ENCODE measurements at regions not wholly inside any gene's neighbourhood (a gene's known extent, or its start where the extent isn't known, plus 50 kb on each side); places are given as distances from the start of the nearest gene placed in this dataset.

- no peaks in the 10 kb centered on the region for H3K9me3 ChIP-seq (ENCODE audit: control insufficient read depth, insufficient read depth, low read length)
- H3K4me1 ChIP-seq (ENCODE audit: control insufficient read depth, insufficient read depth, low read length) = no peaks in the 10 kb centered on the region
- no peak for TF ChIP-seq CTCF (IDR thresholded peaks at IDR 0.05)
- H3K36me3 Mint-ChIP-seq = no peaks in the 10 kb centered on the region
- no peaks in the 10 kb centered on the region for H3K9me3 Mint-ChIP-seq
- DNase-seq (no peak), ATAC-seq (no peak)
- no peak overlapping the region for H3K4me3 ChIP-seq (ENCODE audit: low read length)
- peaks cover 0 to 3% of the 10 kb centered on the region in 2 donors for H3K4me1 Mint-ChIP-seq
- 79% methylated on average over 5 of the region's 5 CpGs for WGBS (ENCODE audit: insufficient coverage)
- no peaks in the 10 kb centered on the region for H3K27me3 Mint-ChIP-seq (ENCODE audit: low read depth in 2 of 2)
- no peaks in the 10 kb centered on the region for H3K27me3 ChIP-seq (ENCODE audit: control insufficient read depth, insufficient read depth, low read length)
- no peak overlapping the region for H3K27ac Mint-ChIP-seq
- no peak overlapping the region for H3K27ac ChIP-seq (ENCODE audit: low read length)
- H3K36me3 ChIP-seq (ENCODE audit: control insufficient read depth, insufficient read depth, low read length) = no peaks in the 10 kb centered on the region
- H3K4me3 Mint-ChIP-seq = no peak overlapping the region
- intact Hi-C loops (cut with micrococcal nuclease) = no loop called here
These were observed 64.7 kb upstream of the ST3GAL5 start for GRCh38 chr2:85953476-85953875.

GRCh38 chr2:85952196-85952734, 63.5 kb upstream of the ST3GAL5 start:
- DNase-seq (no peak), ATAC-seq (no peak)
- Mint-ChIP-seq H3K27ac (no peak overlapping the region), H3K9me3 (no peaks in the 10 kb centered on the region), H3K27me3 (ENCODE audit: low read depth in 2 of 2) (no peaks in the 10 kb centered on the region), H3K4me1 (peaks cover 0 to 3% of the 10 kb centered on the region in 2 donors), H3K36me3 (no peaks in the 10 kb centered on the region), H3K4me3 (no peak overlapping the region)
- Histone ChIP-seq H3K4me1 (ENCODE audit: control insufficient read depth, insufficient read depth, low read length) (no peaks in the 10 kb centered on the region), H3K4me3 (ENCODE audit: low read length) (no peak overlapping the region), H3K27ac (ENCODE audit: low read length) (no peak overlapping the region), H3K27me3 (ENCODE audit: control insufficient read depth, insufficient read depth, low read length) (no peaks in the 10 kb centered on the region), H3K9me3 (ENCODE audit: control insufficient read depth, insufficient read depth, low read length) (no peaks in the 10 kb centered on the region), H3K36me3 (ENCODE audit: control insufficient read depth, insufficient read depth, low read length) (no peaks in the 10 kb centered on the region)
- no peak for TF ChIP-seq CTCF (IDR thresholded peaks at IDR 0.05)
- intact Hi-C loops (cut with micrococcal nuclease) = no loop called here
- 84% methylated on average over 8 of the region's 8 CpGs for WGBS (ENCODE audit: insufficient coverage)

GRCh38 chr2:85951351-85952067, 62.7 kb upstream of the ST3GAL5 start:
- no peaks in the 10 kb centered on the region for H3K36me3 Mint-ChIP-seq
- no peak for DNase-seq
- TF ChIP-seq CTCF (IDR thresholded peaks at IDR 0.05) = no peak
- Histone ChIP-seq H3K27me3 (ENCODE audit: control insufficient read depth, insufficient read depth, low read length) (no peaks in the 10 kb centered on the region), H3K27ac (ENCODE audit: low read length) (no peak overlapping the region), H3K4me3 (ENCODE audit: low read length) (no peak overlapping the region), H3K36me3 (ENCODE audit: control insufficient read depth, insufficient read depth, low read length) (no peaks in the 10 kb centered on the region), H3K9me3 (ENCODE audit: control insufficient read depth, insufficient read depth, low read length) (no peaks in the 10 kb centered on the region), H3K4me1 (ENCODE audit: control insufficient read depth, insufficient read depth, low read length) (no peaks in the 10 kb centered on the region)
- 90% methylated on average over 11 of the region's 11 CpGs for WGBS (ENCODE audit: insufficient coverage)
- no peaks in the 10 kb centered on the region for H3K27me3 Mint-ChIP-seq (ENCODE audit: low read depth in 2 of 2)
- no peak for ATAC-seq
- no peak overlapping the region for H3K27ac Mint-ChIP-seq
- H3K4me1 Mint-ChIP-seq = peaks cover 0 to 3% of the 10 kb centered on the region in 2 donors
- H3K4me3 Mint-ChIP-seq = no peak overlapping the region
- intact Hi-C loops (cut with micrococcal nuclease) = no loop called here
- no peaks in the 10 kb centered on the region for H3K9me3 Mint-ChIP-seq

- WGBS (ENCODE audit: insufficient coverage) = 100% methylated on average over 4 of the region's 4 CpGs
- ATAC-seq = no peak
These were observed 62.0 kb upstream of the ST3GAL5 start for GRCh38 chr2:85950743-85951142.

More at GRCh38 chr2:85950743-85951142, 62.0 kb upstream of the ST3GAL5 start:
- no peak for DNase-seq
- Mint-ChIP-seq H3K9me3 (no peaks in the 10 kb centered on the region), H3K27ac (no peak overlapping the region), H3K27me3 (ENCODE audit: low read depth in 2 of 2) (no peaks in the 10 kb centered on the region), H3K4me1 (peaks cover 0 to 3% of the 10 kb centered on the region in 2 donors), H3K4me3 (no peak overlapping the region), H3K36me3 (peaks cover under 1% of the 10 kb centered on the region)
- Histone ChIP-seq H3K4me1 (ENCODE audit: control insufficient read depth, insufficient read depth, low read length) (no peaks in the 10 kb centered on the region), H3K27ac (ENCODE audit: low read length) (no peak overlapping the region), H3K36me3 (ENCODE audit: control insufficient read depth, insufficient read depth, low read length) (no peaks in the 10 kb centered on the region), H3K27me3 (ENCODE audit: control insufficient read depth, insufficient read depth, low read length) (no peaks in the 10 kb centered on the region), H3K9me3 (ENCODE audit: control insufficient read depth, insufficient read depth, low read length) (no peaks in the 10 kb centered on the region), H3K4me3 (ENCODE audit: low read length) (no peak overlapping the region)
- TF ChIP-seq CTCF (IDR thresholded peaks at IDR 0.05) = no peak
- intact Hi-C loops (cut with micrococcal nuclease) = no loop called here

Measured in natural killer cell (primary cell).